GM23338 (cell line): ENCODE measurements at regions not wholly inside any gene's neighbourhood (a gene's known extent, or its start where the extent isn't known, plus 50 kb on each side); places are given as distances from the start of the nearest gene placed in this dataset.

Experiments
- ATAC-seq: fragments of 200-7000 bp; cut with Tn5 transposase; 3 replicates; pipeline ENCODE4 v1.9.1; 2020
- DNase-seq: peaks from one replicate; pipeline ENCODE4 v3.0.0-alpha.2; 2015; ENCODE audit warnings: low spot score
- H2AFZ ChIP-seq: fragments of 200-600 bp; sonication (generic); 2 replicates; pipeline ENCODE4 v1.8.0; 2016; ENCODE audit warnings: antibody characterized with exemption, mild to moderate bottlenecking, moderate library complexity
- H3F3A ChIP-seq: fragments of 200-600 bp; sonication (generic); replicated peaks from 2 replicates; pipeline ENCODE4 v1.8.0; 2017; ENCODE audit warnings: antibody characterized with exemption, mixed run types, low read depth
- H3K27ac ChIP-seq: fragments of 200-600 bp; sonication (generic); 2 replicates; pipeline ENCODE4 v1.6.1; 2016; ENCODE audit warnings: low read depth
- H3K27me3 ChIP-seq: fragments of 200-600 bp; sonication (generic); 2 replicates; pipeline ENCODE4 v1.8.0; 2016; ENCODE audit warnings: mild to moderate bottlenecking, mixed run types, moderate library complexity; ENCODE audit not compliant: insufficient read depth
- H3K36me3 ChIP-seq: fragments of 200-600 bp; sonication (generic); 2 replicates; pipeline ENCODE4 v1.8.0; 2016; ENCODE audit warnings: mild to moderate bottlenecking; ENCODE audit not compliant: insufficient read depth
- H3K4me1 ChIP-seq: fragments of 200-600 bp; sonication (generic); 2 replicates; pipeline ENCODE4 v1.8.0; 2016; ENCODE audit warnings: mild to moderate bottlenecking, moderate library complexity; ENCODE audit not compliant: insufficient read depth
- H3K4me2 ChIP-seq: fragments of 200-600 bp; sonication (generic); 2 replicates; pipeline ENCODE4 v1.7.1; 2017; ENCODE audit warnings: mixed run types
- H3K4me3 ChIP-seq: fragments of 200-600 bp; sonication (generic); 2 replicates; pipeline ENCODE4 v1.6.1; 2016; ENCODE audit warnings: mixed run types
- H3K79me2 ChIP-seq: fragments of 200-600 bp; sonication (generic); replicated peaks from 2 replicates; pipeline ENCODE4 v1.8.0; 2017; ENCODE audit warnings: mild to moderate bottlenecking; ENCODE audit not compliant: insufficient read depth
- H3K9me2 ChIP-seq: fragments of 200-600 bp; sonication (generic); 2 replicates; pipeline ENCODE4 v1.8.0; 2017; ENCODE audit not compliant: insufficient read depth
- H4K20me1 ChIP-seq: fragments of 200-600 bp; sonication (generic); replicated peaks from 2 replicates; pipeline ENCODE4 v1.8.0; 2017; ENCODE audit warnings: mild to moderate bottlenecking; ENCODE audit not compliant: insufficient read depth
- H3K27ac Mint-ChIP-seq: 2 replicates; pipeline ENCODE4 v1.8.0; 2020; ENCODE audit warnings: inconsistent platforms, mild to moderate bottlenecking, moderate library complexity, mixed read lengths
- H3K27me3 Mint-ChIP-seq: 3 replicates; pipeline ENCODE4 v1.8.0; 2022; ENCODE audit warnings: low read depth, mild to moderate bottlenecking, moderate library complexity, mixed read lengths, inconsistent platforms; ENCODE audit not compliant: insufficient read depth, poor library complexity
- H3K36me3 Mint-ChIP-seq: 3 replicates; pipeline ENCODE4 v1.8.0; 2021; ENCODE audit warnings: low read depth, mild to moderate bottlenecking, inconsistent platforms, moderate library complexity, mixed read lengths
- H3K4me1 Mint-ChIP-seq: 3 replicates; pipeline ENCODE4 v1.8.0; 2020; ENCODE audit warnings: mild to moderate bottlenecking, inconsistent platforms, mixed read lengths
- H3K4me3 Mint-ChIP-seq: 3 replicates; pipeline ENCODE4 v1.8.0; 2021; ENCODE audit warnings: moderate library complexity, mild to moderate bottlenecking, inconsistent platforms, mixed read lengths
- H3K9me3 Mint-ChIP-seq: 3 replicates; pipeline ENCODE4 v1.8.0; 2020; ENCODE audit warnings: moderate library complexity, mild to moderate bottlenecking, inconsistent platforms, mixed read lengths
- CREB1 ChIP-seq: fragments of 250-450 bp; sonication (Bioruptor Pico); IDR thresholded peaks from 2 replicates; pipeline ENCODE4 v1.5.0; 2020; ENCODE audit warnings: low read depth, mild to moderate bottlenecking, moderate library complexity
- CTCF ChIP-seq, 2 experiments: fragments of 200-600 bp in 1 of 2; sonication (generic) in 1 of 2; conservative IDR thresholded peaks; 2 replicates each; pipeline versions ENCODE4 v1.5.1 to v1.6.1; 2016 to 2017; ENCODE audit warnings: antibody characterized with exemption in 2 of 2, low read depth in 2 of 2, mild to moderate bottlenecking in 2 of 2, moderate library complexity in 1 of 2
- ETS1 ChIP-seq: IDR thresholded peaks from 2 replicates; pipeline ENCODE4 v1.6.1; 2016; ENCODE audit warnings: antibody characterized with exemption
- EZH2 ChIP-seq: fragments of 200-600 bp; sonication (generic); IDR thresholded peaks from one replicate; pipeline ENCODE4 v1.8.0; 2017; ENCODE audit warnings: antibody characterized with exemption, mild to moderate bottlenecking, low read depth; ENCODE audit not compliant: unreplicated experiment
- EZH2phosphoT487 ChIP-seq: fragments of 200-600 bp; sonication (generic); IDR thresholded peaks from one replicate; pipeline ENCODE4 v1.8.1; 2018; ENCODE audit warnings: antibody characterized with exemption; ENCODE audit not compliant: unreplicated experiment
- JUNB ChIP-seq: IDR thresholded peaks from one replicate; pipeline ENCODE4 v1.6.1; 2016; ENCODE audit warnings: antibody characterized with exemption; ENCODE audit not compliant: unreplicated experiment
- NANOG ChIP-seq: IDR thresholded peaks from 2 replicates; pipeline ENCODE4 v1.6.1; 2016; ENCODE audit warnings: antibody characterized with exemption, borderline replicate concordance
- POLR2AphosphoS5 ChIP-seq: IDR thresholded peaks from 2 replicates; pipeline ENCODE4 v1.6.1; 2016; ENCODE audit warnings: antibody characterized with exemption, low read depth
- STAT1 ChIP-seq: IDR thresholded peaks from one replicate; pipeline ENCODE4 v1.6.1; 2016; ENCODE audit warnings: antibody characterized with exemption; ENCODE audit not compliant: unreplicated experiment
- ZNF114 ChIP-seq: fragments of 250-450 bp; sonication (Bioruptor Pico); IDR thresholded peaks from 2 replicates; pipeline ENCODE4 v1.5.0; 2020; ENCODE audit warnings: mild to moderate bottlenecking, moderate library complexity
- ZNF331 ChIP-seq: fragments of 250-450 bp; sonication (Bioruptor Pico); IDR thresholded peaks from 2 replicates; pipeline ENCODE4 v1.5.0; 2020; ENCODE audit warnings: low read depth, mild to moderate bottlenecking, moderate library complexity
- ZNF462 ChIP-seq: fragments of 250-450 bp; sonication (Bioruptor Pico); IDR thresholded peaks from 2 replicates; pipeline ENCODE4 v1.5.0; 2020; ENCODE audit warnings: mild to moderate bottlenecking, moderate library complexity
- TF ChIP-seq, protein P1 (sequence below): IDR thresholded peaks from one replicate; pipeline ENCODE4 v1.6.1; 2018; ENCODE audit warnings: antibody characterized with exemption; ENCODE audit not compliant: unreplicated experiment

DNA sequence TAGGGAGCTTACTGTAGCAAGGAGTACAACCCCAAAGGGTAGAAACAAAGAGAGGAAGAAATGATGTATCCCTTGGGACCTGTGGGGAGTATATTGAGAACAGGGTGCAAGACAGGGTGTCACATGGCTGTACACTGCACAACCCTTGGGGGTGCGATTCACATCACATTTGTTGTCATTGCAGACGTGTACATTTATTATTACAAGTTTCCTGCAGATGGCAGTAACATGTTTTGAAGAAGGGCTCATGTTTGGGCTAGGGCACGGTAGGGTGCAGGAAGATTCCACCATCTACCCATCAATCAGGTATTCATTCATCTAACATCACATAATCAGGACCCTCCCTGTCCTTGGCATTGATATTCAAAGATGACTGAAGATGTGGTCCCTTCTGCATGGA lies 62.5 kb downstream of the NDUFS5 start:
- no peaks in the 10 kb centered on the region; the same call in 2 of the 3 replicates for H3K9me3 Mint-ChIP-seq
- peaks cover 15% of the 10 kb centered on the region for H3K4me1 Mint-ChIP-seq
- no peak overlapping the region for H3K4me3 Mint-ChIP-seq
- peaks cover 5% of the 10 kb centered on the region for H3K27me3 Mint-ChIP-seq
- ATAC-seq, result no peak
- no peak for DNase-seq
- Histone ChIP-seq H3K4me3 (no peak overlapping the region), H3K79me2 (0 out of 2 replicates have a peak, but pooled peaks cover under 1% of the 10 kb centered on the region), H3K36me3 (no peaks in the 10 kb centered on the region), H3K27me3 (no peaks in the 10 kb centered on the region), H3F3A (0 out of 2 replicates have a peak, but pooled peaks cover 4% of the 10 kb centered on the region), H3K9me2 (no peaks in the 10 kb centered on the region), H3K4me1 (no peaks in the 10 kb centered on the region), H4K20me1 (no peaks in the 10 kb centered on the region), H2AFZ (no peak overlapping the region), H3K27ac (no peak overlapping the region), H3K4me2 (no peak overlapping the region)
- no peak overlapping the region for H3K27ac Mint-ChIP-seq
- no peak for TF ChIP-seq ETS1
- no peak for TF ChIP-seq JUNB
- TF ChIP-seq CREB1 (CRISPR knock-in tag), result no peak
- TF ChIP-seq ZNF331 (CRISPR knock-in tag), result no peak
- no peak for TF ChIP-seq EZH2
- TF ChIP-seq STAT1, result no peak
- TF ChIP-seq EZH2phosphoT487, result no peak
- no peak for TF ChIP-seq ZNF462
- TF ChIP-seq POLR2AphosphoS5, result no peak
- no peak for TF ChIP-seq CTCF (conservative IDR thresholded peaks at IDR 0.05; ENCODE audit: low read depth in 2 of 2)
- TF ChIP-seq NANOG, result no peak
- TF ChIP-seq ZNF114 (CRISPR knock-in tag), result no peak
- TF ChIP-seq, protein P1, sequence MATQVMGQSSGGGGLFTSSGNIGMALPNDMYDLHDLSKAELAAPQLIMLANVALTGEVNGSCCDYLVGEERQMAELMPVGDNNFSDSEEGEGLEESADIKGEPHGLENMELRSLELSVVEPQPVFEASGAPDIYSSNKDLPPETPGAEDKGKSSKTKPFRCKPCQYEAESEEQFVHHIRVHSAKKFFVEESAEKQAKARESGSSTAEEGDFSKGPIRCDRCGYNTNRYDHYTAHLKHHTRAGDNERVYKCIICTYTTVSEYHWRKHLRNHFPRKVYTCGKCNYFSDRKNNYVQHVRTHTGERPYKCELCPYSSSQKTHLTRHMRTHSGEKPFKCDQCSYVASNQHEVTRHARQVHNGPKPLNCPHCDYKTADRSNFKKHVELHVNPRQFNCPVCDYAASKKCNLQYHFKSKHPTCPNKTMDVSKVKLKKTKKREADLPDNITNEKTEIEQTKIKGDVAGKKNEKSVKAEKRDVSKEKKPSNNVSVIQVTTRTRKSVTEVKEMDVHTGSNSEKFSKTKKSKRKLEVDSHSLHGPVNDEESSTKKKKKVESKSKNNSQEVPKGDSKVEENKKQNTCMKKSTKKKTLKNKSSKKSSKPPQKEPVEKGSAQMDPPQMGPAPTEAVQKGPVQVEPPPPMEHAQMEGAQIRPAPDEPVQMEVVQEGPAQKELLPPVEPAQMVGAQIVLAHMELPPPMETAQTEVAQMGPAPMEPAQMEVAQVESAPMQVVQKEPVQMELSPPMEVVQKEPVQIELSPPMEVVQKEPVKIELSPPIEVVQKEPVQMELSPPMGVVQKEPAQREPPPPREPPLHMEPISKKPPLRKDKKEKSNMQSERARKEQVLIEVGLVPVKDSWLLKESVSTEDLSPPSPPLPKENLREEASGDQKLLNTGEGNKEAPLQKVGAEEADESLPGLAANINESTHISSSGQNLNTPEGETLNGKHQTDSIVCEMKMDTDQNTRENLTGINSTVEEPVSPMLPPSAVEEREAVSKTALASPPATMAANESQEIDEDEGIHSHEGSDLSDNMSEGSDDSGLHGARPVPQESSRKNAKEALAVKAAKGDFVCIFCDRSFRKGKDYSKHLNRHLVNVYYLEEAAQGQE, result no peak
- peaks cover 3% of the 10 kb centered on the region; the same call in 1 of the 3 replicates for H3K36me3 Mint-ChIP-seq
